MM.1S (cell line): ENCODE measurements at regions not wholly inside any gene's neighbourhood (a gene's known extent, or its start where the extent isn't known, plus 50 kb on each side); places are given as distances from the start of the nearest gene placed in this dataset.

ENCODE experiments used
- DNase-seq: peaks from one replicate; pipeline ENCODE4 v3.0.0-alpha.2; 2015
- H2AFZ ChIP-seq: fragments of 300-600 bp; sonication (generic); 2 replicates; pipeline ENCODE4 v1.6.0; 2016; ENCODE audit warnings: antibody characterized with exemption, low read length
- H3F3A ChIP-seq: fragments of 300-600 bp; sonication (generic); 2 replicates; pipeline ENCODE4 v1.6.1; 2016; ENCODE audit warnings: mild to moderate bottlenecking, antibody characterized with exemption, low read length, moderate library complexity, mixed read lengths; ENCODE audit not compliant: insufficient read depth
- H3K27ac ChIP-seq: fragments of 300-600 bp; sonication (generic); 2 replicates; pipeline ENCODE4 v1.5.1; 2016; ENCODE audit warnings: mild to moderate bottlenecking, low read length
- H3K27me3 ChIP-seq: fragments of 300-600 bp; sonication (generic); replicated peaks from 2 replicates; pipeline ENCODE4 v1.6.0; 2016; ENCODE audit warnings: low read length; ENCODE audit not compliant: insufficient read depth
- H3K36me3 ChIP-seq: fragments of 300-600 bp; sonication (generic); replicated peaks from 2 replicates; pipeline ENCODE4 v1.6.1; 2016; ENCODE audit warnings: mild to moderate bottlenecking, low read length, mixed read lengths; ENCODE audit not compliant: insufficient read depth
- H3K4me1 ChIP-seq: fragments of 300-600 bp; sonication (generic); 2 replicates; pipeline ENCODE4 v1.6.1; 2016; ENCODE audit warnings: low read length, mixed read lengths
- H3K4me2 ChIP-seq: fragments of 300-600 bp; sonication (generic); 2 replicates; pipeline ENCODE4 v1.6.0; 2016; ENCODE audit warnings: low read depth, low read length
- H3K4me3 ChIP-seq: fragments of 300-600 bp; sonication (generic); 2 replicates; pipeline ENCODE4 v1.5.1; 2016; ENCODE audit warnings: low read length, mixed read lengths
- H3K79me2 ChIP-seq: fragments of 300-600 bp; sonication (generic); 2 replicates; pipeline ENCODE4 v1.6.1; 2016; ENCODE audit warnings: mixed run types, low read length, mixed read lengths
- H3K9ac ChIP-seq: fragments of 300-600 bp; sonication (generic); 2 replicates; pipeline ENCODE4 v1.6.1; 2016; ENCODE audit warnings: low read length, mixed read lengths
- H3K9me2 ChIP-seq: fragments of 300-600 bp; sonication (generic); replicated peaks from 2 replicates; pipeline ENCODE4 v1.6.1; 2016; ENCODE audit warnings: mild to moderate bottlenecking, low read length, mixed read lengths; ENCODE audit not compliant: insufficient read depth
- H3K9me3 ChIP-seq: fragments of 300-600 bp; sonication (generic); replicated peaks from 2 replicates; pipeline ENCODE4 v1.6.1; 2016; ENCODE audit warnings: mild to moderate bottlenecking, low read length, mixed read lengths; ENCODE audit not compliant: insufficient read depth
- H4K20me1 ChIP-seq: fragments of 300-600 bp; sonication (generic); 2 replicates; pipeline ENCODE4 v1.6.1; 2016; ENCODE audit warnings: mild to moderate bottlenecking, low read length, moderate library complexity, mixed read lengths; ENCODE audit not compliant: insufficient read depth
- EZH2 ChIP-seq: fragments of 300-600 bp; sonication (generic); optimal IDR thresholded peaks from 2 replicates; pipeline ENCODE3; 2017; ENCODE audit warnings: low read depth, mild to moderate bottlenecking, antibody characterized with exemption, low read length, mixed read lengths
- EZH2phosphoT487 ChIP-seq: fragments of 300-600 bp; sonication (generic); IDR thresholded peaks from 2 replicates; pipeline ENCODE4 v1.6.1; 2018; ENCODE audit warnings: antibody characterized with exemption, low read length
- TF ChIP-seq, protein P1 (sequence below): fragments of 300-600 bp; sonication (generic); IDR thresholded peaks from 2 replicates; pipeline ENCODE4 v1.5.1; 2016; ENCODE audit warnings: antibody characterized with exemption, low read length, mixed read lengths

DNA sequence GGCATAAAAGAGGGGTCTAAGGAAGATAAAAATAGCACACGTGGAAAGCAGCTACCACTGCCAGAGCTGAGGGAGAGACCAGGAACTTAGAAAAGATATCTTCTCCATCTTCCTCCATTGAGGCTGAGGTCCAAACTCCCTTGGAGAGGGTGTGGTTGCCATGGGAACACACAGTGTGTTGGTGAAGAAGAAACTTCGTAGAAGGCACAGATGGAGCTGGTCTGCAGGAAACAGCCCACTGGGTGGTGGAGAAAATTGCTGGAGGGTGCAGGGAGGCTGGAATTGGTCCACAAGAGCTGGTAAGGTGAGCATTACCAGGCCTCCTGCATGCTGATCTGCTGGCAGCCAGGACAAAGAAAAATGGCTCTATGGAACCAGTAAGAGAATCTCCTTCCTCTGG is 191.0 kb downstream of the HRH4 start:
- Histone ChIP-seq H3K4me2 (no peak overlapping the region), H3K4me1 (no peaks in the 10 kb centered on the region), H3K27ac (no peak overlapping the region), H4K20me1 (no peaks in the 10 kb centered on the region), H3K36me3 (no peaks in the 10 kb centered on the region), H3K27me3 (no peaks in the 10 kb centered on the region), H3K9me3 (no peaks in the 10 kb centered on the region), H3K9me2 (no peaks in the 10 kb centered on the region), H3K4me3 (no peak overlapping the region), H3K9ac (no peak overlapping the region), H3K79me2 (no peaks in the 10 kb centered on the region), H2AFZ (no peak overlapping the region), H3F3A (no peaks in the 10 kb centered on the region)
- TF ChIP-seq, protein P1, sequence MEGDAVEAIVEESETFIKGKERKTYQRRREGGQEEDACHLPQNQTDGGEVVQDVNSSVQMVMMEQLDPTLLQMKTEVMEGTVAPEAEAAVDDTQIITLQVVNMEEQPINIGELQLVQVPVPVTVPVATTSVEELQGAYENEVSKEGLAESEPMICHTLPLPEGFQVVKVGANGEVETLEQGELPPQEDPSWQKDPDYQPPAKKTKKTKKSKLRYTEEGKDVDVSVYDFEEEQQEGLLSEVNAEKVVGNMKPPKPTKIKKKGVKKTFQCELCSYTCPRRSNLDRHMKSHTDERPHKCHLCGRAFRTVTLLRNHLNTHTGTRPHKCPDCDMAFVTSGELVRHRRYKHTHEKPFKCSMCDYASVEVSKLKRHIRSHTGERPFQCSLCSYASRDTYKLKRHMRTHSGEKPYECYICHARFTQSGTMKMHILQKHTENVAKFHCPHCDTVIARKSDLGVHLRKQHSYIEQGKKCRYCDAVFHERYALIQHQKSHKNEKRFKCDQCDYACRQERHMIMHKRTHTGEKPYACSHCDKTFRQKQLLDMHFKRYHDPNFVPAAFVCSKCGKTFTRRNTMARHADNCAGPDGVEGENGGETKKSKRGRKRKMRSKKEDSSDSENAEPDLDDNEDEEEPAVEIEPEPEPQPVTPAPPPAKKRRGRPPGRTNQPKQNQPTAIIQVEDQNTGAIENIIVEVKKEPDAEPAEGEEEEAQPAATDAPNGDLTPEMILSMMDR: no peak
- TF ChIP-seq EZH2phosphoT487 (no peak), EZH2 (no peak)
- DNase-seq: no peak

DNA sequence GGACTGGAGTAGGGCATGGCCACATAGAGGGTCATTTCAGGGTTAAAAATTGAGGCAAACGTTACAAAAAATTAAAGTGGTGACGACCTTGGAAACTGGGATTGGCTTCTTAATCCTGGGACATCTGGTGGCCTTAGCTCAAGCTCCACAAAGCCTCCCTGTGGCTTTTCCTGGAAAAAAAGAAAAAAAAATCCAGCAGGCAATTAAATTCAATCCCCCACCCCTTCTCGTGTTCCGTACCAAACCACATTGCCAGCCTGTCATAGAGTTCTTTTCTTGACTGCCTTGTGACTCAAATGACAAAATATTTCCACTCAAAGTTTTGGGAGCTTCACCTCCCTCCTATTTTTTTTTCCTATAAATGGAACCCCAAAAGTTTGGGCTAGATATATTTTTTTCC is 195.6 kb downstream of the HRH4 start:
- TF ChIP-seq, protein P1: no peak
- no peak for TF ChIP-seq EZH2
- no peak for TF ChIP-seq EZH2phosphoT487
- H3K9me3 ChIP-seq: no peaks in the 10 kb centered on the region
- H3K79me2 ChIP-seq: no peaks in the 10 kb centered on the region
- no peak overlapping the region for H3K4me3 ChIP-seq
- H3K36me3 ChIP-seq: no peaks in the 10 kb centered on the region
- H3K9me2 ChIP-seq: no peaks in the 10 kb centered on the region
- H3K27me3 ChIP-seq: peaks cover 4% of the 10 kb centered on the region; the same call in 1 of the 2 replicates
- no peak overlapping the region for H3K27ac ChIP-seq
- no peak overlapping the region for H3K9ac ChIP-seq
- DNase-seq: no peak
- H3K4me2 ChIP-seq: no peak overlapping the region
- H3F3A ChIP-seq: peaks cover 10% of the 10 kb centered on the region
- H4K20me1 ChIP-seq: no peaks in the 10 kb centered on the region
- peaks cover 8% of the 10 kb centered on the region for H3K4me1 ChIP-seq
- H2AFZ ChIP-seq: no peak overlapping the region

DNA sequence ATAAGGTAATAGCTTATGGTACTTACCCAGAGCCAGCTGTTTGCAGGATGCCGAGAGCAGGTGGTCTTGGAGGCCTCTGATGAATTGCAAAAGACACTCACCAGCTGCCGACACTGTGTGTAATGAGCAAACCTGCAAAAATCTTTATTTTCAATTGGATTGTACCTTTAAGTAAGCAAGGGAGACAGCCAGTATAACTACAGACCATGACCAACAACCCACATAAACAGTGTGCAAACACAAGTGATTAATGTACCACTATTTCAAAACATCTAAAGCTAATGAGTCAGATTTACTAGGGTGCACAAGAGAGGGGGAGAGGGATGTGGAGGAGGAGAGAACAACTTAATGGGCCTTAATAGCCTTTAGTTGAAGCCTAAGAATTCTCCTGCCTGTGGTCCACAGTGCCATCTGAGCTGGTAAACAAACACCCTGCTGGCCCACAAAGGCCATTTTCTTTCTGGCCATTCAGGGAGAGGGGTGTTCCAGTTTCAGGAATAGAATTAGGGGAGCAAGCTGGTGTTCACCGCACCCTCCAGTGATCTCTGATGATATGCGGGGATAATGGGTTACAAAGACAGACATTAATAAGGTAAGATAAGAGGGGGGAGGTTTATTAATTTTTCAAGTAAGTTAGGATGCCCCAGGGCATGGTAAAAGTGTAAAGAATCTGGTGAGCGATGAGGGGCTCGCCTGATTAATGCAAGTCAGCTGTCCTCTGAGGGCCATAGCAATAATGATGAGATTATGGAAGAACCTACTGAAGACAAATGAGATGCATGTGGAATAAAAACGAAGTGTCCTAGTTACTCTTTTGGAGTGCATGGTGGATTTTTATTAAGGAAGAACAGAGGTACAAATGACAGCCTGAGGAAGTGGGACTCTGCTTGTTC is 196.4 kb downstream of the HRH4 start:
- Histone ChIP-seq H3K79me2 (no peaks in the 10 kb centered on the region), H3K4me1 (peaks cover 13% of the 10 kb centered on the region), H3K36me3 (no peaks in the 10 kb centered on the region), H3K27me3 (peaks cover 5% of the 10 kb centered on the region; the same call in 1 of the 2 replicates), H3F3A (peaks cover 16% of the 10 kb centered on the region), H3K9me3 (no peaks in the 10 kb centered on the region), H3K4me2 (no peak overlapping the region), H2AFZ (no peak overlapping the region), H3K27ac (no peak overlapping the region), H3K4me3 (no peak overlapping the region), H3K9ac (no peak overlapping the region), H4K20me1 (no peaks in the 10 kb centered on the region), H3K9me2 (no peaks in the 10 kb centered on the region)
- DNase-seq: no peak
- TF ChIP-seq EZH2phosphoT487: no peak
- TF ChIP-seq, protein P1: no peak
- TF ChIP-seq EZH2: no peak
